Breast epithelium (tissue), 4 donors: ENCODE measurements at regions not wholly inside any gene's neighbourhood (a gene's known extent, or its start where the extent isn't known, plus 50 kb on each side); places are given as distances from the start of the nearest gene placed in this dataset.

Source experiments
- DNase-seq, 2 donors: peaks; one replicate each; pipeline ENCODE4 v3.0.0-alpha.2; 2019; ENCODE audit warnings: low spot score in 2 of 2
- H3K27ac ChIP-seq, 2 donors: fragments of 200-600 bp; sonication (generic) in 1 of 2; one replicate each; pipeline ENCODE4 v1.5.1; 2016 to 2019; ENCODE audit warnings: mild to moderate bottlenecking in 1 of 2
- H3K27me3 ChIP-seq, 2 donors: fragments of 200-600 bp; sonication (generic) in 1 of 2; one replicate each; pipeline versions ENCODE4 v1.5.1 to v1.6.0; 2017 to 2019; ENCODE audit warnings: control low read depth in 1 of 2, mild to moderate bottlenecking in 1 of 2
- H3K36me3 ChIP-seq: fragments of 200-600 bp; one replicate; pipeline ENCODE4 v1.5.1; 2019
- H3K4me1 ChIP-seq, 2 donors: fragments of 200-600 bp; sonication (generic); one replicate each; pipeline ENCODE4 v1.5.1; 2016 to 2019; ENCODE audit warnings: control low read depth in 1 of 2
- H3K4me3 ChIP-seq, 3 donors: fragments of 200-600 bp; sonication (generic); 1 replicate in 2 of 3; 2 replicates in 1 of 3; pipeline ENCODE4 v1.5.1; 2016 to 2019; ENCODE audit warnings: mild to moderate bottlenecking in 3 of 3, moderate library complexity in 2 of 3
- H3K9me3 ChIP-seq, 2 donors: fragments of 200-600 bp; sonication (generic) in 1 of 2; one replicate each; pipeline ENCODE4 v1.5.1; 2016 to 2019; ENCODE audit warnings: control low read depth in 1 of 2
- POLR2A ChIP-seq: fragments of 450-650 bp; IDR thresholded peaks from one replicate; pipeline ENCODE4 v1.6.1; 2016; ENCODE audit warnings: antibody characterized with exemption, mild to moderate bottlenecking, moderate library complexity
- POLR2AphosphoS5 ChIP-seq, 3 donors: sonication (generic); formaldehyde crosslinking; IDR thresholded peaks; one replicate each; pipeline ENCODE4 v1.6.1; 2017; ENCODE audit warnings: antibody characterized with exemption in 3 of 3
- intact Hi-C: fragments of 100-400 bp; cut with DNase I; formaldehyde crosslinking; loops from one replicate; pipeline ENCODE4 v1.15.1; 2023; ENCODE audit warnings: low total_unique reads
- TF ChIP-seq, protein P1 (sequence below), 3 donors: fragments of 450-650 bp; IDR thresholded peaks; one replicate each; pipeline ENCODE4 v1.5.1; 2016 to 2017; ENCODE audit warnings: antibody characterized with exemption in 3 of 3, mild to moderate bottlenecking in 3 of 3, moderate library complexity in 3 of 3

DNA sequence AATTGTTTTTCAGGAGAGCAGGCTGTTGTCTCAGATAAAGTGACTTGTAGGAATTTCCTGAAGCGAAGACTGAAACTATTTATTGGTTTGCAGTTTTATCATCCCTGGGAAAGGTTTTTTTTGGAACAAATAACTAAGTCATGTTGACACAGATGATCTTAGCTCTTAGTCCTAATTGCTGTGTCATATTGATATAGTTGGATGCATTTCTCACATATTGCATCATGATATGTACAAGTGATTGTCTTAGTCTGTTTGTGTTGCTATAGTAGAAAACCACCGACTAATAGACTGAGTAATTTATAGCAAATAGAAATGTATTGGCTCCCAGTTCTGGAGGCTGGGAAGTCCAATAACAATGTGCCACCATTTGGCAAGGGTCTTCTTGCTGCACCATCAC is 397.5 kb upstream of the PPP1R2C start:
- no peaks in the 10 kb centered on the region for H3K4me1 ChIP-seq
- no peak overlapping the region for H3K4me3 ChIP-seq
- H3K36me3 ChIP-seq, result no peaks in the 10 kb centered on the region
- H3K9me3 ChIP-seq, result no peaks in the 10 kb centered on the region
- intact Hi-C loops, result no loop called here
- DNase-seq, result no peak
- TF ChIP-seq POLR2AphosphoS5 (IDR thresholded peaks at IDR 0.05), result no peak
- TF ChIP-seq, protein P1, sequence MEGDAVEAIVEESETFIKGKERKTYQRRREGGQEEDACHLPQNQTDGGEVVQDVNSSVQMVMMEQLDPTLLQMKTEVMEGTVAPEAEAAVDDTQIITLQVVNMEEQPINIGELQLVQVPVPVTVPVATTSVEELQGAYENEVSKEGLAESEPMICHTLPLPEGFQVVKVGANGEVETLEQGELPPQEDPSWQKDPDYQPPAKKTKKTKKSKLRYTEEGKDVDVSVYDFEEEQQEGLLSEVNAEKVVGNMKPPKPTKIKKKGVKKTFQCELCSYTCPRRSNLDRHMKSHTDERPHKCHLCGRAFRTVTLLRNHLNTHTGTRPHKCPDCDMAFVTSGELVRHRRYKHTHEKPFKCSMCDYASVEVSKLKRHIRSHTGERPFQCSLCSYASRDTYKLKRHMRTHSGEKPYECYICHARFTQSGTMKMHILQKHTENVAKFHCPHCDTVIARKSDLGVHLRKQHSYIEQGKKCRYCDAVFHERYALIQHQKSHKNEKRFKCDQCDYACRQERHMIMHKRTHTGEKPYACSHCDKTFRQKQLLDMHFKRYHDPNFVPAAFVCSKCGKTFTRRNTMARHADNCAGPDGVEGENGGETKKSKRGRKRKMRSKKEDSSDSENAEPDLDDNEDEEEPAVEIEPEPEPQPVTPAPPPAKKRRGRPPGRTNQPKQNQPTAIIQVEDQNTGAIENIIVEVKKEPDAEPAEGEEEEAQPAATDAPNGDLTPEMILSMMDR (IDR thresholded peaks at IDR 0.05), result no peak
- no peak for TF ChIP-seq POLR2A
- no peak overlapping the region for H3K27ac ChIP-seq
- peaks cover 0 to 7% of the 10 kb centered on the region in 2 donors for H3K27me3 ChIP-seq

DNA sequence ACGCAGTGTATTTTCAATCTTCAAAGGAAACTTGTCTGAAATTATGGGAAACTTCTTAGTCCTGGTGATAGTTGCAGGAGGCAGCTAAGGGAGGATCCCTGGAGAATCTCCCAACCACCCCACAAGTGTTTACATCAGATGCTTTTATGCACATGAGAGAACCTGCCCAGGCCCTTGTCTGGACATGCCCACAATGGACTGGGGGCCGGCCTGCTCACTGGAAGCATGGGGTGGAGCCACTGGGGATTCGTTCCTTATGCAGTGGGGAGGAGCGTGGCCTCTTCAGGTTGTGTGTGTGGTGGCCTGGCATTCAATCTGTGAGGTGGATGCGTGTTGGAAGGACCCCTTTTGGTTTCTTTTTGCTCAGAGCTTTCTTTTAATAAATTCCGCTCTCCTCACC is 398.7 kb upstream of the PPP1R2C start:
- Histone ChIP-seq H3K27ac (no peak overlapping the region), H3K4me3 (no peak overlapping the region), H3K4me1 (no peaks in the 10 kb centered on the region), H3K9me3 (no peaks in the 10 kb centered on the region), H3K27me3 (peaks cover 0 to 5% of the 10 kb centered on the region in 2 donors), H3K36me3 (no peaks in the 10 kb centered on the region)
- TF ChIP-seq, protein P1 (IDR thresholded peaks at IDR 0.05), result no peak
- TF ChIP-seq POLR2A (no peak), POLR2AphosphoS5 (IDR thresholded peaks at IDR 0.05) (no peak)
- DNase-seq, result no peak
- intact Hi-C loops, result no loop called here

DNA sequence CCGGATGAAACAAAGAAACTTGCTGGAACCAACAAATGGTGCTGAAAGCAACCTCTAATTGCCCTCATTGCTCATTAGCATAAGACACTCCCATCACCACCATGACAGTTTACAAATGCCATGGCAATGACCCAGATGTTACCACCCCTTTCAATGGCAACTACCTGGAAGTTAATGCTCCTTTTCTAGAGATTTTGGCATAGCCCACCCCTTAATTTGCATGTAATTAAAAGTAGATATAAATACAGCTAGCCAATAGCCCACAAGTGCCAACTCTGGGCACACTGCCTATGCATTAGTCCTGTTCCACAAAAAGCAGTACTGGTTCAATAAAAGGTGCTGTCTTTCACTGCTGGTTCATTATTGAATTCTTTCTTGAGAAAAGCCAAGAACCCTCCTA is 410.3 kb upstream of the PPP1R2C start:
- Histone ChIP-seq H3K4me1 (no peaks in the 10 kb centered on the region), H3K4me3 (no peak overlapping the region), H3K27me3 (peaks cover 0 to 26% of the 10 kb centered on the region in 2 donors), H3K27ac (no peak overlapping the region), H3K36me3 (no peaks in the 10 kb centered on the region), H3K9me3 (no peaks in the 10 kb centered on the region)
- TF ChIP-seq POLR2A, result no peak
- no peak for TF ChIP-seq POLR2AphosphoS5 (IDR thresholded peaks at IDR 0.05)
- TF ChIP-seq, protein P1 (IDR thresholded peaks at IDR 0.05), result no peak
- intact Hi-C loops, result no loop called here
- DNase-seq, result no peak

DNA sequence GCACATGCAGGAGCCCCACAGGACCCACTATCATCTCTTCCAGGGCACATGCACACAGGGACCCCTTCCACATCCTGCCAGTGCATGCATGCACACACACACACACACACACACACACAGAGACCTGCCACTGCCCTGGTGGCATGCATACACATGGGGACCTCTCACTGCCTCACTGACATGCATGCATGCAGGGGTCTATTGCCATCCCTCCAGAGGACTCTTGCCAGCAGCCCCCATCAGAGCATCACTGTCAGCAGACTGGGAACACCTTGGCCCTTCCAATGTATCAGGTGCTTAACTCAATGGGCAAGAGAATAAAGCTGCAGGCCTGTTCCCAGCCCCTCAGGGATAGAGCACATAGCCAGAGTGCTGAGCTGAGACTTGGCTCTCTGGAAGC is 433.6 kb upstream of the PPP1R2C start:
- Histone ChIP-seq H3K4me3 (no peak overlapping the region), H3K9me3 (peaks cover 5 to 35% of the 10 kb centered on the region in 2 donors), H3K36me3 (no peaks in the 10 kb centered on the region), H3K27me3 (peaks cover 0 to 22% of the 10 kb centered on the region in 2 donors), H3K4me1 (no peaks in the 10 kb centered on the region), H3K27ac (no peak overlapping the region)
- DNase-seq, result no peak
- TF ChIP-seq POLR2A (no peak), POLR2AphosphoS5 (IDR thresholded peaks at IDR 0.05) (no peak)
- TF ChIP-seq, protein P1 (IDR thresholded peaks at IDR 0.05), result no peak
- intact Hi-C loops, result no loop called here

DNA sequence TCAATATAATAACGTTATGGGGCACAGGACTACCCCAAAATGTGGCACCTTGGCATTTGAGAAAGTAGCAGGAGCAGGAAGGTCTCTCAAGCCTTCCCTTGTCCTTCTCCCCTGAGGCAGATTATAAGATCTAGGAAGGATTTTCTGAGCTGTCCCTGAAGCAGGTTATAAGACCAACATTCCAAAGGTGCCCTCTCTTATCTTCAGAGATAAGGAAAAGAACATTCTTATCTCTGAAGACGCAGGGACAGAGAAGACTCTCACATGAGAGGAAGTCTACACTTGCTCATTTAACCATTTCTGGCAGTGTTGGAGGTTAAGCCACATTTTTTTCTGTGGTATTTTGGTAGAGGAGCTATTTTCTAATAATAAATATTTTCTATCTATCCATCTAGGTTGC is 437.9 kb upstream of the MAOA start:
- TF ChIP-seq POLR2A (no peak), POLR2AphosphoS5 (IDR thresholded peaks at IDR 0.05) (no peak)
- TF ChIP-seq, protein P1 (IDR thresholded peaks at IDR 0.05), result no peak
- intact Hi-C loops, result no loop called here
- no peak overlapping the region for H3K27ac ChIP-seq
- no peaks in the 10 kb centered on the region for H3K27me3 ChIP-seq
- peaks cover 0 to 24% of the 10 kb centered on the region in 2 donors for H3K9me3 ChIP-seq
- H3K36me3 ChIP-seq, result no peaks in the 10 kb centered on the region
- DNase-seq, result no peak
- no peaks in the 10 kb centered on the region for H3K4me1 ChIP-seq
- H3K4me3 ChIP-seq, result no peak overlapping the region
